ENCODE measurements at regions not wholly inside any gene's neighbourhood (a gene's known extent, or its start where the extent isn't known, plus 50 kb on each side); places are given as distances from the start of the nearest gene placed in this dataset.

GRCh38 chr9:129412814-129413536 is 207.9 kb downstream of the C9orf50 start:
- TF ChIP-seq GATA2 (IDR thresholded peaks at IDR 0.05; ENCODE audit: low read depth, low read length) (no peak), GATA3 (IDR thresholded peaks at IDR 0.05; ENCODE audit: low read depth, low read length) (no peak)

GRCh38 chr9:129411501-129412175 is 209.3 kb downstream of the C9orf50 start:
- TF ChIP-seq GATA3 (IDR thresholded peaks at IDR 0.05; ENCODE audit: low read depth, low read length): no peak

- TF ChIP-seq GATA3 (IDR thresholded peaks at IDR 0.05; ENCODE audit: low read depth, low read length) (no peak), GATA2 (IDR thresholded peaks at IDR 0.05; ENCODE audit: low read depth, low read length) (no peak)
Observed at GRCh38 chr9:129410226-129410625, 210.7 kb downstream of the C9orf50 start.

- TF ChIP-seq GATA3 (IDR thresholded peaks at IDR 0.05; ENCODE audit: low read depth, low read length): no peak
- peak; percentile 52 for TF ChIP-seq GATA2 (IDR thresholded peaks at IDR 0.05; ENCODE audit: low read depth, low read length)
Observed at GRCh38 chr9:129408535-129409215, 212.2 kb downstream of the C9orf50 start.

GRCh38 chr9:129407905-129408452 is 212.9 kb downstream of the C9orf50 start:
- TF ChIP-seq GATA3 (IDR thresholded peaks at IDR 0.05; ENCODE audit: low read depth, low read length) (no peak), GATA2 (IDR thresholded peaks at IDR 0.05; ENCODE audit: low read depth, low read length) (no peak)

- no peak for TF ChIP-seq GATA3 (IDR thresholded peaks at IDR 0.05; ENCODE audit: low read depth, low read length)
- TF ChIP-seq GATA2 (IDR thresholded peaks at IDR 0.05; ENCODE audit: low read depth, low read length): no peak
Observed at GRCh38 chr9:129406278-129407225, 214.3 kb downstream of the C9orf50 start.

GRCh38 chr9:129405827-129406213 is 215.1 kb downstream of the C9orf50 start:
- no peak for TF ChIP-seq GATA3 (IDR thresholded peaks at IDR 0.05; ENCODE audit: low read depth, low read length)
- no peak for TF ChIP-seq GATA2 (IDR thresholded peaks at IDR 0.05; ENCODE audit: low read depth, low read length)

- TF ChIP-seq GATA3 (IDR thresholded peaks at IDR 0.05; ENCODE audit: low read depth, low read length) (no peak), GATA2 (IDR thresholded peaks at IDR 0.05; ENCODE audit: low read depth, low read length) (no peak)
Observed at GRCh38 chr9:129405089-129405826, 215.6 kb downstream of the C9orf50 start.

GRCh38 chr9:129404621-129405020 is 216.3 kb downstream of the C9orf50 start:
- no peak for TF ChIP-seq GATA2 (IDR thresholded peaks at IDR 0.05; ENCODE audit: low read depth, low read length)
- no peak for TF ChIP-seq GATA3 (IDR thresholded peaks at IDR 0.05; ENCODE audit: low read depth, low read length)

- TF ChIP-seq GATA2 (IDR thresholded peaks at IDR 0.05; ENCODE audit: low read depth, low read length) (no peak), GATA3 (IDR thresholded peaks at IDR 0.05; ENCODE audit: low read depth, low read length) (no peak)
Observed at GRCh38 chr9:129403779-129404620, 216.9 kb downstream of the C9orf50 start.

GRCh38 chr9:129402931-129403778 is 217.7 kb downstream of the C9orf50 start:
- TF ChIP-seq GATA2 (IDR thresholded peaks at IDR 0.05; ENCODE audit: low read depth, low read length) (no peak), GATA3 (IDR thresholded peaks at IDR 0.05; ENCODE audit: low read depth, low read length) (no peak)

Measured in SH-SY5Y (cell line).